ENCODE measurements at regions not wholly inside any gene's neighbourhood (a gene's known extent, or its start where the extent isn't known, plus 50 kb on each side); places are given as distances from the start of the nearest gene placed in this dataset.

DNA sequence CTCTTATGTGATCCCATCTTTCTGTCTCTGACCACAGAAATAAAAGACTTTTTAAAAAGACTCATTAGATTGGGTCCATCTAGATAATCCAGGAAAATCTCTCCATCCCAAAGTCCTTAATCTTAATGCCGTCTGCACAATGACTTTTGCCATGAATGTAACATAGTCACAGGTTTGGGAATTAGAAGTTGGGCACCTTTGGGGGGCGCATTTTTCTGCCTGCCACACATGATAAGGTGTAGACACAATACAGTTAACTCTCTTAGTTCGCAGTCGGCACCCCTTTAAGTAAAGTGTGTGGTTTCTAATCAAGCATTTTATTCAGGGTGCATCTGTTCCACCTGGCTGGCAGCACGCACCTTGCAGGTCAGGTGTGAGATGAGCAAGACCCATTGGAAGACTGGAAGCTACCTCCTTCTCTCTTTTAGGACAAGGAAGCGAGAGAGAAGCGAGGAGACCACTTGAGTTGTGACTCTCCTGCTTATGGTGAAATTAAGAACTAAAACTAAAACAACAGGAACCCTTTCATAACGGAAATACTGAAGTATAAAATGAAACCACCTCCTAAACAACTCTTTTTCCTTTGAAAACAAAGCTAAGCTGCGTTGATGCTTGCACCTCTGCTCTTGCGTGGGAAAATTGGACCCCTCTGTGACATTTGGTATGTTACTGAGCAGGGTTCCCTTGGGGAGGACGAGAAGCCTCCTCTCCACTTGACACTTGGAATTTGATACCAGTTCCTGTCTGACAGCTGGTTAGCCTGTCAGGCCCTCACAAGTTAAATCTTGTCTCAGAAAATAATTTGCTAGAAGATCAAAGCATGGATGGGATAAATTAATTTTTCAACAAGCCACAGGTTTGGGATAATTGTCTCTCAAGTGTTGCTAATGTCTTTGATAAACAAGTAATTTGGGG, 304.6 kb upstream of the DMRT1 start:
- DNase-seq (no peak), ATAC-seq (no peak)
- intact Hi-C loops (cut with micrococcal nuclease): no loop called here
- CTCF ChIA-PET: no interaction called here
- peaks cover 4% of the 10 kb centered on the region for H3K27me3 Mint-ChIP-seq
- POLR2A ChIA-PET: interaction anchor here (1.1 kb wide), 1 partner anchor 218 kb away, joined by 3 read pairs; no protein-coding TSS in a partner anchor
- peaks cover 8% of the 10 kb centered on the region for H3K4me1 Mint-ChIP-seq (ENCODE audit: low read depth)
- H3K27ac Mint-ChIP-seq: no peak overlapping the region
- no peak overlapping the region for H3K4me3 Mint-ChIP-seq
- TF ChIP-seq, protein P1, sequence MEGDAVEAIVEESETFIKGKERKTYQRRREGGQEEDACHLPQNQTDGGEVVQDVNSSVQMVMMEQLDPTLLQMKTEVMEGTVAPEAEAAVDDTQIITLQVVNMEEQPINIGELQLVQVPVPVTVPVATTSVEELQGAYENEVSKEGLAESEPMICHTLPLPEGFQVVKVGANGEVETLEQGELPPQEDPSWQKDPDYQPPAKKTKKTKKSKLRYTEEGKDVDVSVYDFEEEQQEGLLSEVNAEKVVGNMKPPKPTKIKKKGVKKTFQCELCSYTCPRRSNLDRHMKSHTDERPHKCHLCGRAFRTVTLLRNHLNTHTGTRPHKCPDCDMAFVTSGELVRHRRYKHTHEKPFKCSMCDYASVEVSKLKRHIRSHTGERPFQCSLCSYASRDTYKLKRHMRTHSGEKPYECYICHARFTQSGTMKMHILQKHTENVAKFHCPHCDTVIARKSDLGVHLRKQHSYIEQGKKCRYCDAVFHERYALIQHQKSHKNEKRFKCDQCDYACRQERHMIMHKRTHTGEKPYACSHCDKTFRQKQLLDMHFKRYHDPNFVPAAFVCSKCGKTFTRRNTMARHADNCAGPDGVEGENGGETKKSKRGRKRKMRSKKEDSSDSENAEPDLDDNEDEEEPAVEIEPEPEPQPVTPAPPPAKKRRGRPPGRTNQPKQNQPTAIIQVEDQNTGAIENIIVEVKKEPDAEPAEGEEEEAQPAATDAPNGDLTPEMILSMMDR (IDR thresholded peaks at IDR 0.05): no peak
- no peaks in the 10 kb centered on the region for H3K9me3 Mint-ChIP-seq
- H3K36me3 Mint-ChIP-seq (ENCODE audit: low read depth): peaks cover 3% of the 10 kb centered on the region

DNA sequence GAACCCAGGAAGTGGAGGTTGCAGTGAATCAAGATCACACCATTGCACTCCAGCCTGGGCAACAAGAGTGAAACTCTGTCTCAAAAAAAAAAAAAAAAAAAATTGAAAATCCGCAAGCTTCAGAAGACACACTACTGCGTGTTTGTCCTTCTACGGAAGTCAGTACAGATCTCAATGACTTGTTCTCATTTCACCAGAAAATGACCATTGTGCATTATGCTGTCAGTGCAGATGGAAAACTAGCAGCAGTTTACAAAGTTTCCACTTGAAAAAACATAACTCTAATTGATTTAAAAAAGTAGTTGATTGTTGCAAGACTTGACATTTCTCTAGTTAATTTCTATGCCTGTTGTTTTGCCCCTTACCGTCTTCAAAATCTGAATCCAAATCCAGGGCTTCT, 298.0 kb upstream of the DMRT1 start:
- H3K9me3 Mint-ChIP-seq: no peaks in the 10 kb centered on the region
- CTCF ChIA-PET: no interaction called here
- TF ChIP-seq, protein P1 (IDR thresholded peaks at IDR 0.05): no peak
- no peak overlapping the region for H3K4me3 Mint-ChIP-seq
- intact Hi-C loops (cut with micrococcal nuclease): no loop called here
- peaks cover 2% of the 10 kb centered on the region for H3K4me1 Mint-ChIP-seq (ENCODE audit: low read depth)
- H3K27me3 Mint-ChIP-seq: no peaks in the 10 kb centered on the region
- DNase-seq (no peak), ATAC-seq (no peak)
- peaks cover 3% of the 10 kb centered on the region for H3K36me3 Mint-ChIP-seq (ENCODE audit: low read depth)
- POLR2A ChIA-PET: no interaction called here
- no peak overlapping the region for H3K27ac Mint-ChIP-seq

DNA sequence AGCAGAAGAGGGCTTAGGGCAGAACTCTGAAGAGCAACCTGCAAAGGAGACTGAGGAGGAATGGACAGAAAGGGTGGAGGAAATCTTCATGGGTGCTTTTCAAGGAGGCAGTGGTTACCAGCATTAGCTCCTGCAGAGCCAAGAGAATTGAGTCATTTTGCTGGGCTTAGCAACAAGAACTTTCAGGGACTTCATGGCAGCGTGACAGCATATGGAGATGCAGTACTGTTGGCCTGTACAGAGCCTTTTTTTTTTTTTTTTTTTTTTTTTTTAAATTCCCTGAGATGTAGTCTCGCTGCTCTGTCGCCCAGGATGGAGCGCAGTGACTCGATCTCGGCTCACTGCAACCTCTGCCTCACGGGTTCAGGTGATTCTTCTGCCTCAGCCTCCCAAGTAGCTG, 296.0 kb upstream of the DMRT1 start:
- H3K4me3 Mint-ChIP-seq: no peak overlapping the region
- peaks cover 3% of the 10 kb centered on the region for H3K36me3 Mint-ChIP-seq (ENCODE audit: low read depth)
- POLR2A ChIA-PET: no interaction called here
- no peaks in the 10 kb centered on the region for H3K9me3 Mint-ChIP-seq
- intact Hi-C loops (cut with micrococcal nuclease): no loop called here
- H3K27ac Mint-ChIP-seq: no peak overlapping the region
- TF ChIP-seq, protein P1 (IDR thresholded peaks at IDR 0.05): no peak
- DNase-seq (no peak), ATAC-seq (no peak)
- CTCF ChIA-PET: interaction anchor here (1.6 kb wide), 1 partner anchor 41 kb away, joined by 5 read pairs; the partner anchor contains the start of gene KANK1
- peaks cover 3% of the 10 kb centered on the region for H3K27me3 Mint-ChIP-seq
- H3K4me1 Mint-ChIP-seq (ENCODE audit: low read depth): peaks cover 2% of the 10 kb centered on the region

DNA sequence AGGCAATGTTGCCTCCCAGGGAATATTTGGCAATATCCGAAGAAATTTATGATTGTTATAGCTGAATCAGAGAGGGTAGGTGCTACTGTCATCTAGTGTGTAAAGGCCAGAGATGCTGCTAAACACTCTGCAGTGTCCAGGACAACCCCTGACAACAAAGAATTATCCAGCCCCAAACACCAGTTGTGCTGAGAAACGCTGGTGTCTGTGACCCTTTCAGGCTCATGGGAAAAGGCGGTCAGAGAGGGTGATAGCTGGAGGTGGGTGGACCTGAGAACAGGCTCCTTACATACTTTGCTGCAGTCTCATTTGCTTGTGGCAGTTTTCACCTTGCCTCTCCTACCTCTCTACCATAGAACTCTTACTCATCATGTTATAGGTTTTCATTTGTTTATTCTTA, 295.3 kb upstream of the DMRT1 start:
- DNase-seq (no peak), ATAC-seq (no peak)
- ChIA-PET POLR2A (no interaction called here), CTCF (interaction anchor here (1.6 kb wide), 1 partner anchor 42 kb away, joined by 5 read pairs; the partner anchor contains the start of gene KANK1)
- no peaks in the 10 kb centered on the region for H3K9me3 Mint-ChIP-seq
- intact Hi-C loops (cut with micrococcal nuclease): no loop called here
- H3K27ac Mint-ChIP-seq: no peak overlapping the region
- no peaks in the 10 kb centered on the region for H3K36me3 Mint-ChIP-seq (ENCODE audit: low read depth)
- H3K4me3 Mint-ChIP-seq: no peak overlapping the region
- peaks cover 3% of the 10 kb centered on the region for H3K27me3 Mint-ChIP-seq
- peaks cover 2% of the 10 kb centered on the region for H3K4me1 Mint-ChIP-seq (ENCODE audit: low read depth)
- TF ChIP-seq, protein P1 (IDR thresholded peaks at IDR 0.05): no peak

DNA sequence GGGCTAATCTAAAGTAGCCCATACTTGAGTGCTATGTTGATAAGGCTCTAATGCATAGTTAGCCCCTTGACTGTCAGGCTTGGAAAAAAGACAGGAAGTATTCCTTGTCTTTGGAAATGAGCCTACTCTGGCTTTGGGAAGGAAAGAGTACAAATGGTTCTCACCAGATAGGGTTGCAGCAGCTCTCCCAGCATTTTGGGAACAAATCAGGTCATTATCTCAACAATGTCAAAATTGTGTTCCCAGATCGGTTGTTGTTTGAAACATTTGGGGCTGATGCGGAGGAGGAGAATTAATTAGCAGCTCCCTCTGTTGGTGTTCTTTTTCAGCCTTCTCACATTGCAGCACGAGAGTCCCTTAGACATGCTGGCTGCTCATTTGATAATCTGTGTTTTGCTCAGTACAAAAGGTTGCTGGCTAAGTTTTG, 294.7 kb upstream of the DMRT1 start:
- no peak overlapping the region for H3K4me3 Mint-ChIP-seq
- H3K27ac Mint-ChIP-seq: no peak overlapping the region
- DNase-seq (no peak), ATAC-seq (no peak)
- ChIA-PET CTCF (no interaction called here), POLR2A (no interaction called here)
- intact Hi-C loops (cut with micrococcal nuclease): no loop called here
- no peaks in the 10 kb centered on the region for H3K9me3 Mint-ChIP-seq
- peaks cover 2% of the 10 kb centered on the region for H3K4me1 Mint-ChIP-seq (ENCODE audit: low read depth)
- no peaks in the 10 kb centered on the region for H3K36me3 Mint-ChIP-seq (ENCODE audit: low read depth)
- peaks cover 3% of the 10 kb centered on the region for H3K27me3 Mint-ChIP-seq
- TF ChIP-seq, protein P1 (IDR thresholded peaks at IDR 0.05): no peak

Data from activated CD8-positive, alpha-beta T cell treated with anti-CD3 and anti-CD28 coated beads for 36 hours (primary cell).